GM19324 (cell line): ENCODE measurements at regions not wholly inside any gene's neighbourhood (a gene's known extent, or its start where the extent isn't known, plus 50 kb on each side); places are given as distances from the start of the nearest gene placed in this dataset.
"Not testable (repeated sequence)": the region's sequence is repeated elsewhere in the genome, so short reads cannot be mapped to it uniquely, and the experiment has no call there.

ENCODE experiments used
- ATAC-seq: cut with Tn5 transposase; IDR thresholded peaks from one replicate; pipeline ENCODE4 v1.9.1; 2021; ENCODE audit warnings: mild to moderate bottlenecking, moderate library complexity; ENCODE audit not compliant: unreplicated experiment, low FRiP score

GRCh38 chr1:29632806-29633615, 396.7 kb downstream of the PTPRU start:
- no peak for ATAC-seq

GRCh38 chr1:29631836-29632805, 395.8 kb downstream of the PTPRU start:
- ATAC-seq = no peak

- no peak for ATAC-seq
Measured at GRCh38 chr1:29631361-29631760, 395.0 kb downstream of the PTPRU start.

DNA sequence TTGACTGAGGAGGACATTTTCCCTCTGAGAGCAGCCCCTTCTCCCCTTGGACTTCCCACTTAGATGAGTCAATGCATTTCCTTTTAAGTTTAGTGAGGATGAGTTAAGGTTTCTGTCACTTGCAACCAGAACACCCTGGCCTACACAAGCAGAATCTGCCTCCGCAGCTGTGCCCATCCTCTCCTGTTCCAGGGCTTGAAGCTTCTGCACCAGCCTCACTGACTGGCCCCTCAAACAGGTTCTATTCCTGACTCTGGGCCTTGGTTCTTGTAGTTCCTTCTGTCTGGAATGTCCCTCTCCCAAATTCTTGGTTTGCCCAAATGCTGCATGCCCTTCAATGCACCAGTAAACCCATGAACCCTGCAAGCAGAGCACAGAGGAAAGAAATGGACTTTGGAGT, 394.4 kb downstream of the PTPRU start:
- ATAC-seq = no peak

DNA sequence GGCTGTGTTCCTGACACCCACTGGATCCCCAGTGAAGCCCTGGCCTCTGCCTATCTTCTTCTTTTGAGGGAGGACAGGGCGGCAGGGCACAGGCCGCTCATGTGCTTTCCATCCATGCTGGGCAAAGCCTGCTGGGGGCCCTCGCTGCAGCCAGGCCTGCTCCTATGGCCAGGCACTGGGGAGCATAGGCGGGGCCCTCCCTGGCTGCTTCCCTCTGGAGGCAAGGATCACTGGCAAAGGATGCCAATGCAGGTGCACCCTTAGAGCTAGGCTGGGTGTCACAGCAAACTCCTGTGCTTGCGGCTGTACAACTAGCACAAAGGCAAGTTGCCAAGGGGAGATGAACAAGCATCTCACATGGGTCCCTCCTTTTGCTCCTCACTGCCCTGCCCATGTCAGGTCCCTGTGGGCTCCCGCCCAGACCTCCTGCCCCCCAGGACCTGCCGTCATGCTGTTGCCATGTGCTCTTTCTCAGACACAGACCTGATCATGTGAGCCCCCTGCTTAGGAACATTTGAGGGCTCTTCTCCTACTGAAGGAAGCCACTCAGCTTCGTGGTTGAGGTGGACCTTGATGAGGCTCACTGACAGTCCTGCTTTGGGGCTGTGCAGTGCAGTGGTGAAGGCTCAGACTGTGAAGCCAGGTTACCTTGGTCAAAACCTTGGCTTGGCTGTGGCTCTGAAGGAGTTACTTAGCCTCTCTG, 393.6 kb downstream of the PTPRU start:
- no peak for ATAC-seq

GRCh38 chr1:29629401-29629800, 393.1 kb downstream of the PTPRU start:
- no peak for ATAC-seq

DNA sequence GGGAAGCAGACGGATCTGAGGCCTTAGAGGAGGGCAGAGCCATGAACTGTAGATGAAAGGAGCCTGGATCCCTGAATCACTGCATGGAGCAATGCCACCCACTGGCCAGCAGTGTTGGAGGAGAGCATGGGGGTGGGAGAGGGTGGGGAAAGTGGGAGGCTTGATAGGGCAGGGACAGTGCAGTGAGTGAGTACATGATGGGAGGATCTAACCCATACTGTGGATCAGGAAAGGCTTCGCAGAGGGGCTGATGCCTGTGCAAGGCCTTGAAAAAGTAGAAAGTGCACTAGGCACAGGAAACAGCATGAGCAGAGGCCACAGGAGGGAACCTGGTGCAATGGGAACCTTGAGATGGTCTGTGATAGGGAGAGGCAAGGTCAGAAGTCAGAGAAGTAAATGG, 391.9 kb downstream of the PTPRU start:
- no peak for ATAC-seq

GRCh38 chr1:29626726-29627125, 390.4 kb downstream of the PTPRU start:
- ATAC-seq = no peak

DNA sequence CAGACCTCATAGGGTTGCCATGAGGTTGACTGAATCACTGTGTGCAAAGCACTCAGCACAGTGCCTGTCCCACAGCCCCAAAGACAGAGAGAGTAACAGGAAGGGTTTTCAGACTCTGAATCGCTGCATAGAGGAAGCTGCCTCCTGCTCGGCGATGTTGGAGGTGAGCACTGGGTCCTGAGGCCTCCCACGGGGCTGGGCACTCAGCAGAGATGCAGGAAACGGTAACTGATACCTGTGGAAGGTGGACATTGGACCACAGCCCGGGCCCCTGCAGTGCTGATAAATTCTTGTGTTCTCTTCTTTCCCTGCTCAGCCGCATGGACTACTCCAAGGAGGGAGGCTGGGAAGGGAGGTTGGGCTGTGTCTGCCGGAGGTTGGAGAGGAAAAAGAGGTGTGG, 389.7 kb downstream of the PTPRU start:
- no peak for ATAC-seq

- no peak for ATAC-seq
Measured at GRCh38 chr1:29625084-29625420, 388.7 kb downstream of the PTPRU start.

DNA sequence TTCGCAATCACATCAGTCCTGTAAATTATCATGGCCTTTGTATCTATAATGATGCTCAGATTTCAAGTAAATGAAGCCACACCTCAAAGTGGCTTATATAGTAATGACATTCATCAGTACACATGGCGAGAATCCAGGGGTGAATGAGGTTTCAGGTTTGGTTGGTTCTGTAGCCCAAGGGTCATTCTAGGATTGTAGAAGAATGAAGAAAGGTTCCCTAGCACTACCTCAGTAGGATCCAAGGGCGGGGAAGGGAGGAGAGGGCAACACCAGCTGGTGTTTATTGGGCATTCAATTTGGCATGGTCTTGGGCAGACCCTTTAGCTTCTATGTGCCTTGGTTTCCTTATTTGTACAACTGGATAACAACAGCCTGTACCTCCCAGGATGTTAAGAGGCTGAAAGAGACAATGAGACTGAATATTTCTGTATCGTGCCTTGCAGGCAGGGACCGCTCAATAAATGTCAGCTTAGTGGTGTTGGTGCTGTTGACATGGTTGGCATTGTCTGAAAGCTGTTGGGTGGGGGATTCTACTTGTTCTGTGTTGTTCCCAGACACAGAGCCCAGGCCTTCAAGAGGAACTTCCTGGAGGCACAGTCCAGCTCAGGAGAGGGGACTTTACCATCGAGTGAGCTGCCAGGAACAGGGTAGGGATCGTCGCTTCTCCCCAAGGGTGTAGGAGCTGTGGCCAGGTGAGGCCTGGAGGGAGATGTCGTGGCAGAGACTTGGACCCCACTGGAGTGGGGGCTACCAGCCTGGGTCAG, 388.2 kb downstream of the PTPRU start:
- no peak for ATAC-seq

GRCh38 chr1:29623501-29623900, 387.2 kb downstream of the PTPRU start:
- no peak for ATAC-seq

- ATAC-seq = no peak
Measured at GRCh38 chr1:29621826-29622435, 385.6 kb downstream of the PTPRU start.

GRCh38 chr1:29620631-29621030, 384.3 kb downstream of the PTPRU start:
- ATAC-seq = no peak

DNA sequence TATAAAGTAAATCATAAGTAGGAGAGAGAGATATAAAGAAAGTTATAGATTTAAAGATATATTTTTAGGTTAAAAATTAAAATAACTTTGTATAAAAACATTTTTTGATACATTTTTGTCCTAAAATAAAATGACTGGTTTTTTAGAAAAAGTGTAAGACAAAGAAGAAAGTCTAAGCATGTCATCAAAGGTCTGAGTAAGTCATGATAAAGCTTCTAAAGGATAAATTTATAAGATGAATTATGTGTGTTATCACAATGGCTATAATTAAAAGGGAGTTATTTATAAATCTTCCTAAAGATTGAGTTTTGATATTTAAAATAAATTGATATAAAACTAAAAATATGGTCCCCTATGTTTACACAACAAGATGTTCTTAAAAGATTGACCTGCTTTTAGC, 370.9 kb downstream of the PTPRU start:
- no peak for ATAC-seq

- not testable (repeated sequence) for ATAC-seq
Measured at GRCh38 chr1:29604796-29605195, 368.5 kb downstream of the PTPRU start.

DNA sequence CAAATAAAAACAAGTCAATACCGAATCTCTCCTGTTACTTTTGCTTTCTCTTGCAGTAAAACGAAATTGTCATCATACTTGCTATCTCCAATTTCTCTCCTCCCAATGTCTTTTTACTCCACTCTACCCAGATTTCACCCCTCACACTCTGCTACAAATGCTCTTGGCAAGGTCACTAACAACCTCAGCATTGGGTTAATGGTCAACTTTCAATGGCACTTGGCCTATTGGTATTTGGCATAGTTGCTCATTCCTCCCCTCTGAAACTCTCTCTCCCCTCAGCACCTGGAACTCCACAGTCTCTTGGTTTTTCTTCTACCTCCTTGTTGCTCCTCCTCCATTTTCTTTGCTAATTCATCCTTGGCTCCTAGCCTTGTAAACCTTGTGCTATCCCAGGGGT, 367.3 kb downstream of the PTPRU start:
- no peak for ATAC-seq

GRCh38 chr1:29602203-29602602, 365.9 kb downstream of the PTPRU start:
- no peak for ATAC-seq

- ATAC-seq = no peak
Measured at GRCh38 chr1:29601021-29601420, 364.7 kb downstream of the PTPRU start.

DNA sequence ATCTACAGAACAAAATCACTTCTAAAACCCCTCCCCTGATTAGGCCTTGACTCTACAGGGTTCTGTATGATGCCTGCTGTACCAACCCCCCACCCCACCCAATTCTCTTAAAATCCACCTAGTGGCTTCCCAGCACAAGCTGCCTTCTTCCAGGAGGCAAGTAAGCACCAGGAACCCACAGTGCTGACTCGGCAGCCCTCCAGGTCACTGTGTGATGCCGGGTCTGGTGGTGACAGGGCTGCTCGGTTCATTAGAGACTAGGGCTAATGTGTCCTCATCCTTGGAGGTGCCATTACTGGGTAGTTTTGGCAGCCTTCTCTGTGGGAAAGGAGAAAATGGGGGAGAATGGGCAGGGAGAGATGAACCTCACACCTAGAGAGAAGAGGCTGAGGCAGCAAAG, 363.5 kb downstream of the PTPRU start:
- no peak for ATAC-seq
